SKM-1 treated with dmso at 0.1 percent for 144 hours (cell line): ENCODE measurements at regions not wholly inside any gene's neighbourhood (a gene's known extent, or its start where the extent isn't known, plus 50 kb on each side); places are given as distances from the start of the nearest gene placed in this dataset.
"Not testable (repeated sequence)": the region's sequence is repeated elsewhere in the genome, so short reads cannot be mapped to it uniquely, and the experiment has no call there.

Experiments
- DNase-seq: peaks from one replicate; lab custom pipeline; 2025; ENCODE audit not compliant: unreplicated experiment; lab: John Stamatoyannopoulos, UW

DNA sequence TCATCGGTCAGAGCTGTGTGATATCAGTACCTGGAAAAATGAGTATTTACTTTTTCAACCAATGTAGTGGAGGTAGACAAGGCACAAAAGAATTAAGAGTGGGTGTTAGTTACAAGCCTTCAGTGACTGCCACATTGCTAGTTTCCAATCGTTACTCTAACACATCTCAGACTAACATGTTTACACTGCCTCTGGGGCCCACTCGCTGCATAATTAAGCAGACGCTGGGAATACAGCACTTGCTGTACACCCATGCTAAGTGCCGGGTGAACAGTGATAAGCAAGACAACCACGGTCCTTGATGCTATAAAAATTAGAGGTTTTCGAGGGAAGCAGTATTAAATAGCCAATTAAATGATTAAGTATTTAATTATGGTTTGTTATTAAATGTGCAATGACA is 1147.6 kb downstream of the AACS start:
- DNase-seq: no peak

DNA sequence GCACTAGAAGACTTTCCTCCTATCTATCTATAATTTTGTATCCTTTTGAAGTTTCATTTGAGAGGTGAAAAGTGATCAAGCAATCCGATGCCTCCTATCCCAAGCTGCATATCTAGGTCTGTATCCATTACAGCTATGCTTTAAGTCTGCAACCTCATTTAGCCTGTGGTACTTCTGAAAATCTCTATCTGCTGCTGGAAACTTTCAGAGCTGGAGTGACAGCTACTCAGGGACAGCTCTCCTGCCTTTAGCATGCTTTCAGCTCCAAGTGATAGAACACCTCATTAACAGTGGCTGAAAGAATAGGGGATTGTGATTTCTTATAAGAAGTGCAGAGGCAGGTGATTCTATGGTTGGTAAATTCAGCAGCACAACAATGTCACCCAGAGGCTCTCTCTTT is 1153.5 kb downstream of the AACS start:
- DNase-seq: no peak

DNA sequence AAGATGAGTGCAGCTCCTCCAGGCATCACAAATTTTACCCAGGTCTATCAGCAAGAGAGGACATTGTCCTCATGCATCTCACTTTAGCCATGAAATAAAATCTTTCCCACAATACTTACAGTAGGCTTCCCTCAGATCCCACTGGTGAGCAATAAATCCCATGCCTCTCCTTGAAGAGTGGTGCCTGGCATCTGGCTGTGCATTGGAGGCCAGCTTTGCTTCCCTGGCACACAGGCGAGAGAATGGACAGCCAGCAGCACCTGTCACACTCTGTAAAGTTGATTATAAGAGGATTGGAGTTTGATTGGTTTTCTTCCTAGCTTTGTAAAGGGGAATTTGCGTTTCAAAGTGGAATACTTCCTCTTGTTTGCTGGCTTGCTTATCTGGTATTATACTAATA is 1153.9 kb downstream of the AACS start:
- no peak for DNase-seq

DNA sequence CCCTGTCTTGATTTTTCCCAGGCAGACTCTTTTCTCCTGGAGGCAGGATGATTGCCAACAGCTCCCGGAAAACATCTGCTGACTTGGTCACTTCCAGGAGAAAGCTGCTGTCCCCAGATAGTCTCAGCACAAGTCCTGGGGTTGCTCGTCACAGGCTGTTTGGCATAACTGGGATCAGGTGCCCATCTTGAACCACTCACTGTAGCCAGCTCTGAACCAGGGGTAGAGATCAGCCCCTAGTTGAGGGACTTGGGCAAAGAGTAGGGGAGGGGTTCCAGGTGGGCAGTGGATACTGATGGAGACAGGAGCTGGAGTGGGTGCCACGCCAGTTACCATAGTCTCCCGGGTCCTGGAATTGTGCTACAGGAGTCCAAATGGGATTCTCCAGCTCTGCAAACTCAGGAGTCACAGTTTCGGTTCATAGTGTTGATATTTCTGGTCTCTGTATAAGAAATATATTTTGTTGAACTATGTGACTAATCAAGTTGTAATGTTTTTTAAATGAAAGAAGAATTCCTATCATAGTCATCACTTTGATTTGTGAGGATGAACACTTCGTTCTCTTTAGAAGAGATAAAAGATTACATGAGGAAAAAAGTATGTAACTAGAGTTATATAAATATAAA is 1154.5 kb downstream of the AACS start:
- DNase-seq: no peak

DNA sequence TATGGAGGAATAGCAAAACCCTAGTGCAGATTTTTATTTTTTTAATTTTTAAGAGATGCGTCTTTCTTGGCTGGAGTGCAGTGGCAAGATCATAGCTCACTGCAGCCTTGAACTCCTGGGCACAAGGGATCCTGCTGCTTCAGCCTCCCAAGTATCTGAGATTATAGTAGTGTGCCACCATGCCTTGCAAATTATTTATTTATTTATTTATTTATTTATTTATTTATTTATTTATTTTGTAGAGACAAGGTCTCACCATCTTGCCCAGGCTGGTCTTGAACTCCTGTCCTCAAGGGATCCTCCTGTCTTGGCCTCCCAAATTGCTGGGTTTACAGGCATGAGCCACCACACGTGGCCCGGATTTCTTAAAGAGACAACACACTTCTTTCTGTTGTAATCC is 1158.8 kb downstream of the AACS start:
- DNase-seq: no peak

DNA sequence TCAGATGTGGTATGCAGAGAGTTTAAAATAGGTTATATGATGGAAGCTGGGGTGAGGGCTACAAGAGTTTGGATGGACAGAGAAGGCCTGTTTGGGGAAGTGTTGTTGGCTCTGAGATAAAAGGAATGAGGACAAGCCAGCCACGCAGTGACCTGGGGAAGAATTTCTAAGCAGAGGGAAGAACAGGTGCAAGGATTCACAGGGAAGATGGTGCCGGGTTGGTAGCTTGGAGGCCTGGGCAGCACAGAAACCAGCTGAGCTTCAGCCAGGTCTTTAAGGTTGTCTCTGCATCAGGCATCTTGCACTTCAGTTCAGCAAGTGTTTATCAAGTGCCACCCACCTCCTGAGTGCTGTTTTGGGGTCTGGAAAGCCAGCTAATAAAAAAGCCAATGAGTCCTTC is 1163.7 kb downstream of the AACS start:
- no peak for DNase-seq

DNA sequence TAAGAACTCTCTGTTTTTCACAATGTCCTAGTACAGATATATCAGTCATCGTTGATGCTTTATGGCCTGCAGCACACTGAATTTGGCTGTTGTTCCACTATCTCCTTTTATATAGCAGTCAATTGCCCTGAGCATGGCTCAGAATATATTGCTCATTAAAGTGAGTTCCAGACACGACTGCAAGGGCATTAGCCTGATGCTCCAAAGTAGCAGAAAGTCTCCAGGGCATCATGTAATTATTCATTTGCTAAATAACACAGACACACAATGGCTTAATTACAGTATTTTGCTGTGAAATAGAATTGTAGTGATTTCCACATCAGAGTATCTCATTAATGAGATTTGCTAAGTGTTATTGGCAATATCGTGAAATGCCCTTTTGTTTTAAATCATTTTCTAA is 1167.5 kb downstream of the AACS start:
- DNase-seq: no peak

DNA sequence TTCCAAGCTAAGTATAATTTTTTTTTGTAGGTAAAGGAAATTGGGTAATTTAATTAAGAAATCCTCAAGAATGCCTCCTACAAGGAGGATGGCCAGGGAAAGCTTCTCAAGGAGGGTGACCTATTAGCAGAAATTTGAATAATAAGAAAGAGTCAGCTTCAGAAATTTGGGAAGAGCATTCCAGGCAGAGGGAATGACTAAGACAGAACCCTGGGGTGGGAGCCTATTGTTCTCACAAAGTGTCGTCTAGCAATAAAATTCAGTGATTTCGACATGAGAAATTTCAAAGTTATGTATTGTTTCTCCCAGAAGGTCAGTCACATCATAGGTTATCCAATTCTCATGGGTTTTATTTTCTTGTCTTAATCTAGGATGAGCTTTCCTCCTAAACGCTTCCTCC is 1168.4 kb downstream of the AACS start:
- no peak for DNase-seq

DNA sequence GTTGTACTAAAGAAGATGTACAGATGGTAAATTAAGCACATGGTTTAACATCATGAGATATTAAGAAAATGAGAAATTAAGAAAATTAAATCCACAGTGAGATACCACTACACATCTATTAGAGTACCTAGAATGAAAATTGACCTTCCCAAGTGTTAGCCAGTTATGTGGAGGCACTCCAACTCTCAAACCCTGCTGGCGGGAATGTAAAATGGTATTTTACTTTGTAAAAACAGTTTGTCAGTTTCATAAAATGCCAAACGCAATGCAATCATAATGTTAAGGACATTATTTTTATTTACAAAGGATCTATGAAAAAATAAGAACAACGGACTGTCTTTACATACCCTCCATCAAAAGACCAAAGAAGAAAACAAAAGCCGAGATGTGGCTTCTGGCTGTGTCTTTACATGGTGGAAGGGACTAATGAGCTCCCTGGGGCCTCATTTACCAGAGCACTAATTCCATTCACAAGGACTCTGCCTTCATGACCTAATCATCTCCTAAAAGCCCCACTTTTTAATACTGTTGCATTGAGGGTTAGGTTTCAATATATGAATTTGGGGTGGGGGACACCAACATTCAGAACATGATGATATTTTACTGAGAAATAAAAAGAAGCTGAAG is 1178.7 kb downstream of the AACS start:
- DNase-seq: no peak

DNA sequence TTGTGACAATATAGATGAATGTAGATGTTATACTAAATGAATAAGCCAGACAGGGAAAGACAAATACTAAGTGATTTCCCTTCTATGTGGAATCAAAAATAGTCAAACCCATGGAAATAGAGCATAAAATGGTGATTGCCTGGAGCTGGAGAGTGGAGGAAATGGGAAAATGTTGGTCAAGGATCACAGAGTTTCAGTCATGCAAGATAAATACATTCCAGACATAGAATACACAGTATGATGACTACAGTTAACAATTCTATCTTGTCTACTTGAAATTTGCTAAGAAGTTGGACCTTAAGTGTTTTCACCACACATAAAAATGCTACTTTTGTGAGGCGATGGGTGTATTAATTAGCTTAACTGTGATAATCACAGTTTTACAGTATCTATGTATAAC is 1182.7 kb downstream of the AACS start:
- DNase-seq: no peak

DNA sequence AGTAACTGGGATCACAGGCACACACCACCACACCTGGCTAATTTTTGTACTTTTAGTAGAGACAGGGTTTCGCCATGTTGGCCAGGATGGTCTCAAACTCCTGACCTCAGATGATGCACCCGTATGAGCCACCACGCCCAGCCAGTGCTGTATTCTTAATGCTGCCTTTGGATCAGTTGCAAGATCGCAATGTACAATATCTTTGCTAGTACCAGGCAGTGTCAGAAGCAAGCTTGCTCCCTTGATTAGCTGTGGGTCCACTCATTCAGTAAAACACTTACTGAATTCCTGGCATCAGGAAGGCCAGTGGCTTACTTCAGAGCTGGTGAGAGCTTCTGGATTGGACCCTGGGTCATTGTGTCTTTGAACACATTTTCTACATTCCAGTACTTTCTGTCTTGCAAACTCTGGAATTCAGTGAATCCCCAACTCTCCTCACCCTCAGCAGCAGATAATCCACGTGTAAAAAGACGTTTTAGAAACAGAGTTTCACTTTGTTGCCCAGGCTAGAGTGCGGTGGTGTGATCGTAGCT is 1183.7 kb downstream of the AACS start:
- DNase-seq: no peak

DNA sequence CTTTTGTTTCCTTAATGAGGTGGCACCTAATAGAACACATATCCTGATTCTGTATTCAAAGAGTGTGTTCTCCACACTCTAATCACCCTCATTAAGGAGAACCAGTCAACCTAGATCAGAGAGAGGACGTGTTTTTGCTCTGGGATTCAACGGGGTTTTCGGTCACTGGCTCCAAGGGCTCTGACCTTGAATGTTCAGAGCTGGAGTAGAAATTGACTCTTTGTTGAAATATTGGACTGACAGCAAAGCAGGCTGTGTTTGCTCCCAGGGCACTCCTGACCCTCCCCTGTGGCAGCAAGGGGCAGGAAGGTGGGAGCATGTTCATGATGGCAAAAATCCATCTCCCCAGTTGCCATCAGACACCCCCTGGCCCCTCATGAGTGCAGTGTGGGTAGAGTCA is 1193.0 kb downstream of the AACS start:
- DNase-seq: no peak

DNA sequence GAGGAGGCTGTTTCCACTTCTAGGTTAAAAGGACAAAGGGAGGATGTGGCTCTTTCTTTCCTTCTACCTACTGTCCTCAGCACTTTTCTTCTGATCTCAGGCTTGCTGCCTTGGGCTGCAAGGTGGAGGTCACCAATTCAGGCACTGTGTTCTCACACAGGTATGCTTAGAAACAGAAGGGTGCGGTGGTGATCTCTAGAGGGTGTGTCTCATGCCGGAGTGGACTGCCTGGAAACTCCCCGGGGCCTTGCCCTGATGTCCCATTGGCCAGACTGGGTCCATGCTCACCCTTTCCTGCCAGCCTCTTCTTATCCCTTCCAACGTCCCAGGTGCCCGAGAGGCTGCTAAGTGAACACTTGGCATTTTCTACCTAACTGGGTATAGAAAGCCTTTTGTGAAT is 1197.6 kb downstream of the AACS start:
- no peak for DNase-seq

DNA sequence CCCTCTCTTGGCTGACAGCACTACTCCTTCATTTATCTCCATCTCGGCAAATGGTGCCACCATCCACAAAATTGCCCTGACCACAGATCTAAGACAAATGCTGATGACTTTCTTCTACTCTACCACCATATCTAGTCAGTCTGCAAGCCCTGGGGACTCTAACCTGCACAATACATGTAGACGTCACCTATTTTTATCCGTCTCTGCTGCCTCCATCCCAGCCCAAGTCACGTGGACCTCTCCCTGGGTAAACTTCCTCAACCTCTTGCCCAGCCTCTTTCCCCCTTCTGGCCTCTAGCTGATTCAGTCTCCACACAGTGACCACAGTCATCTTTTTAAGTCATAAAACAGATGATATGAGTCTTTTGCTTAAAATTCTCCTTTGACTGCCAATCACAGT is 1203.0 kb downstream of the AACS start:
- DNase-seq: no peak

DNA sequence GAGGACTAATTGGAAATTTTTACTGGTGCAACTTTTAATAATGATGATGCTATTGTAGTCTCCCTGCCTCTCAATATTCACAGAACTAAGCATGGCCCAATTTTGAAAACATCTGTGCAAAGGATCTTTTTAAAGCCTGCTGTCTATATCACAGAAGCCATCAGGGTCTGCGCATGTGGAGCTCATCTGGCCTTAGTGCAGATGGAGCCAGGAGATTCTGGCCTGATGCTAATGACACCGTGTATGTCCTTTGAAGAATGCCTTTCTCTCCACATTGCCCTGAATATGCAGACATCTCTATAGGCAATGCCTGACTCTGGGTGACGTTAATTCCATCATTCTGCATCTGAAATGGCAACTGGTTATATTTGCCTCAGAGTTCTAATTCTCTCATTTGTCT is 1205.9 kb downstream of the AACS start:
- no peak for DNase-seq

DNA sequence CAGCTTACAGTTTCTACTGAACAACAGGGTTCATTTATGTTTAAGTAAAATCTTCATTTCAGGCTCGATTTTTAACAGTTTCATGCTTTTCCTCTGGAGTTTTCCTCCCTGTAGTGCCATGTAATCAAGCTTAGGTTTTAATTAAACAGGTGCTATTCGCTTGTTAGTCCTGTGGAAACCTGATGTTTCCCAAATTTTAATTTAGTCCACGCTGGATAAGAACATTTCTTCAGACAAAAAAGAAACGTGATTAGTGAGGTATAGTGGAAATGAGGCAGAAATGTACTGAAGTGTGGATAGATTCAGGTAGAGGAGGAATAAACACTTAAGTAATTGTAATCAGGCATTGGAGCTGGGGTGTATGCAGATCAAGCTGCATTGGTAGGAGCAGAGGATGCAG is 1217.5 kb downstream of the AACS start:
- no peak for DNase-seq

DNA sequence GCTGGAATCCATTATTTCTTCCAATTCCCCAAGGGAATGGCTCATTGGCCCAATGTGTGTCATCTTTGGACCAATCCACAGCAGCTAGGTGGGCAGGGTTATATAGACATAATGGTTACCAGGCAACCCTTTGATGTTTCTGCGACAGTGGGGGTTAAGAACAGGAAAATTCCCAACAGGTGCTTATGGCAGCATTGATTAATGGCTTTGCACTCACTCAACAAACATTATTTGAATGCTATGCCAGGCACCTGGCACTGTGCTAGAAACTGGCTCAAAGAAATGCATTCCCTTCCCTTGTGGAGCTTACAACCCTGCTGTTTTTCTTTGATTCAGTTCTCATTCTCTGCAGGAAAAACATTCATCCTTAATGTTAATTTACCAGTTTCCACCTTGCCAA is 1221.0 kb downstream of the AACS start:
- no peak for DNase-seq

DNA sequence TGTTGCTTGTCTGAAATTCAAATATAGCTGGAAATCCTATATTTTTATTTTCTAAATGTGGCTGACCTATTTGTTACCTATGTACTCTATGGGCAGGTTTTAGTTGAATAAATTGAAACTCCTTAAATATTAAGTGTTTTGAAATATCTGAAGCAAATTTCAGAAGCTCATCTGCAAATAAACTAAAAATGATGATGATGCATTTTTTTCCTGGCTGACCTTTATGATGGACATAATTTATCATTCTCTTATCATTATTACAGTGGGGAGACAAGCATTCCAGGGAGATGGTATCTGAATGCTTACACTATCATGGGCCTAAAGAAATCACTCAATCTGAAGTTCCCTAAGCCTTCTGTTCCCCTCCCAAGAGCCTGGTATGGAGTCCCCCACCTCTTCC is 1225.2 kb downstream of the AACS start:
- no peak for DNase-seq

DNA sequence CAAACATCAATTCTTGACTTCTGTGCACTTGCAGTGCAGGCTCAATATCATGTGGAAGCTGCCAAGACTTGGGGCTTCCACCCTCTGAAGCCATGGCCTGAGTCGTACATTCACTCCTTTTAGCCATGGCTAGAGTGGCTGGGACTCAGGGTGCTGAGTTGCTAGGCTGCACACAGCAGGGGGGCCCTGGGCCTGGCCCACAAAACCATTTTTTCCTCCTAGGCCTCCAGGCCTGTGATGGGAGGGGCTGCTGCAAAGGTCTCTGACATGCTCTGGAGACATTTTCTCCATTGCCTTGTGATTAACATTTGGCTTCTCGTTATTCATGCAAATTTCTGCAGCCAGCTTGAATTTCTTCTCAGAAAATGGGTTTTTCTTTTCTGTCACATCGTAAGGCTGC is 1226.8 kb downstream of the AACS start:
- not testable (repeated sequence) for DNase-seq

DNA sequence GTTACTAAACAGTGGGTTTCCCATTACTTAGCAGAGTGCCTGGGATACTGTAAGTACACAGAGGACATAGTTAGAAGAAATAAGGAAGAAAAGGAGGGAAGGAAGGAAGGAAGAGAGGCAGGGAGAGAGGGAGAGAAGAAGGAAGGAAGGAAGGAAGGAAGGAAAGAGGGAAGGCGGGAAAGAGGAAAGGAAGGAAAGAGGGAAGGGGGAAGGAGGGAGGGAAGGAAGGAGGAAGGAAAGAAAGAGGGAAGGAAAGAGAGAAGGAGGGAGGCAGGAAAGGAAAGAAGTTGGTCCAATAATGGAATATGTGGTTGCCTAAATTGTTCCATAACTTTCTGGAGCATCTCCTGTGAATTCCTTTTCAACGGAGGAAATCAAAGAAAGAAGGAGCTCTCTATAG is 1230.4 kb downstream of the AACS start:
- no peak for DNase-seq

DNA sequence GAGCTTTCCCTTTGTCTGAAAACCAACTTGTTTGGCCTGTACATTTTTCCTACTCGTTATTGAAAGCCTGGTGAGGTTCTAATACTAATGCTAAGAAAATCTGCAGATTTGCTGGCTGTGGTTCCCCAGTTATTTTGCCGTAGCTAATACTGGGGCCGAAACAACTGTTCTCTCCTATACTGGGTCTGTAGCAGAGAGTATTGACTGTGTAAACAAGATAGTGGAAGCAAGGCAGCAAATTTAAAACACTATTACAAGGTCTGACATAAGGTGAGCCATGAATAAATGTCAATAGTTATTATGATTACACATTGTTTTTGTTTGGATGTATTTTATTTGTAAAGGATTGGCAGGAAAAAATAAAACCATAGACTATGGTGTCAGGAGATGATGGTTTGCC is 1244.0 kb downstream of the AACS start:
- DNase-seq: no peak

DNA sequence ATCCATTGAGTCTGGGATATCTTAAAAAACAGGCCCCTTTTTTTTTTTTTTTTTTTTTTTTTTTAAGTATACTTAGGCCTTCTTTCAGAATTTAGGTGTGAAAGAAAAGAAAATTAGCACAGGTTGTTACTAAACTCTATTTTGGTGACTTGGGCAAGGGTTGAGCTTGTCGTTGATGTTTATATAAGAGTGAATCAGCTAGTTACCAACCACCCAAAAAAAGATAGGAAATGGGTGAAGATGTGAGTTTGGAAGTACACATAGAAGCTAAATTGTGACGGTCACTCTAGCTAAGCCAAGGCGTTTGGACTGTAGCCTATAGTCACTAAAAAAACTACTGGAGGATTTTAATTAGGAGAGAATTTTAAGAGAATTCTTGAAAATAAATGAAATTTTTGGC is 1247.2 kb downstream of the AACS start:
- DNase-seq: no peak

DNA sequence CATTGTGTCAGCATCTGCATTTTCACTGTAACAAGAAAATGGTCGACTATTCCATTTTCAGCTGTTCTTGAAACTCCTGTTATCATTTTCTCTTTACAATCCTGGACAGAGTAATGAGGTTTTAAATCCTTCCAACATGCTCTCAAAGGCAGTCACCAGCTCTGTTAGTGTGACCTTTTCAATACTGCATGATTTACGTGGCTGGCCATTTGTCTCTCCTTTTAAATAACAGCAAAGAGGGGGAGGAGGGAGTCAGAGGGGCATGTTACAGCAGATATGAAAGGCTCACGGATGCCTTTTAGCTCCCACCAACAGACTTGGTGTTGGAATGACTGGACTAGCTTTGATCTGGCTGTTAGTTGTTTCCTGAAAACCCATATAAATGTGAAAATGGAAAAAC is 1251.2 kb downstream of the AACS start:
- DNase-seq: no peak
